K562 (cell line): ENCODE measurements at regions not wholly inside any gene's neighbourhood (a gene's known extent, or its start where the extent isn't known, plus 50 kb on each side); places are given as distances from the start of the nearest gene placed in this dataset.

Experiments used
- ATAC-seq: fragments of 200-7000 bp; cut with Tn5 transposase; 3 replicates; pipeline ENCODE4 v1.9.1; 2020; ENCODE audit warnings: moderate library complexity
- BruUV-seq: library from RNA; stranded (reverse); fragments of 400-500 nt; replicated peaks from 2 replicates; lab custom pipeline; 2021; lab: Mats Ljungman, UMichigan
- CTCF ChIA-PET: fragments of 300-600 bp; formaldehyde crosslinking; extraction: SDS; loops from one replicate; lab custom pipeline; 2021; ENCODE audit warnings: low intra/inter-chr PET ratio; lab: Yijun Ruan, JAX
- POLR2A ChIA-PET: fragments of 300-600, 350-650 bp; sonication (Branson Sonifier 250); formaldehyde crosslinking; extraction: SDS; loops from one replicate; lab custom pipeline; 2021; ENCODE audit warnings: antibody characterized with exemption, inconsistent platforms; lab: Yijun Ruan, JAX
- DNase-seq, 4 experiments: peaks; one replicate each; pipeline versions ENCODE4 v3.0.0 to v3.0.0-alpha.2; 2011 to 2018; ENCODE audit warnings: low spot score in 3 of 4, mixed read lengths in 3 of 4; ENCODE audit errors: extremely low read depth in 1 of 4
- FAIRE-seq: peaks from 2 replicates; lab custom pipeline; 2011; peaks lifted over from hg19 to GRCh38; lab: Jason Lieb, UNC
- H2AFZ ChIP-seq: 2 replicates; pipeline ENCODE4 v1.6.0; 2011; ENCODE audit warnings: low read depth, low read length, control low read depth, inconsistent platforms
- H3K27ac ChIP-seq: fragments of 200-600 bp; 3 replicates; pipeline ENCODE4 v1.8.0; 2011; ENCODE audit warnings: low read depth, mild to moderate bottlenecking, control low read depth, inconsistent platforms, low read length, moderate library complexity, mixed read lengths; ENCODE audit errors: extremely low read depth
- H3K27me3 ChIP-seq, 2 experiments: fragments of 300-600 bp in 1 of 2; 2 replicates in 1 of 2; 3 replicates in 1 of 2; pipeline versions ENCODE4 v1.6.0 to v1.8.0; 2011; ENCODE audit warnings: inconsistent platforms in 2 of 2, low read length in 2 of 2, mild to moderate bottlenecking in 1 of 2, mixed read lengths in 1 of 2, moderate library complexity in 1 of 2; ENCODE audit not compliant: control insufficient read depth in 2 of 2, insufficient read depth in 2 of 2
- H3K36me3 ChIP-seq: fragments of 300-600 bp; 3 replicates; pipeline ENCODE4 v1.8.0; 2011; ENCODE audit warnings: mild to moderate bottlenecking, low read length, inconsistent platforms; ENCODE audit not compliant: control insufficient read depth, insufficient read depth
- H3K4me1 ChIP-seq, 2 experiments: fragments of 200-600 bp in 1 of 2; replicated peaks in 1 of 2; 2 replicates in 1 of 2; 3 replicates in 1 of 2; pipeline versions ENCODE4 v1.5.1 to v1.8.0; 2011; ENCODE audit warnings: inconsistent platforms in 2 of 2, low read length in 2 of 2, mild to moderate bottlenecking in 1 of 2, mixed read lengths in 1 of 2, moderate library complexity in 1 of 2; ENCODE audit not compliant: control insufficient read depth in 2 of 2, insufficient read depth in 2 of 2
- H3K4me2 ChIP-seq: 2 replicates; pipeline ENCODE4 v1.6.1; 2011; ENCODE audit warnings: low read length, control low read depth, inconsistent platforms, mixed read lengths; ENCODE audit not compliant: insufficient read depth
- H3K4me3 ChIP-seq: fragments of 200-600 bp; sonication (generic), shearing (Covaris generic); 2 replicates; pipeline ENCODE4 v1.5.1; 2016; ENCODE audit warnings: control low read depth, inconsistent platforms
- H3K79me2 ChIP-seq: fragments of 200-600 bp; 3 replicates; pipeline ENCODE4 v1.8.0; 2011; ENCODE audit warnings: low read length, inconsistent platforms; ENCODE audit not compliant: control insufficient read depth, insufficient read depth
- H3K9ac ChIP-seq, 2 experiments: 2 replicates each; pipeline versions ENCODE4 v1.6.0 to v1.6.1; 2011; ENCODE audit warnings: low read depth in 2 of 2, low read length in 2 of 2, control low read depth in 1 of 2, inconsistent platforms in 1 of 2, mild to moderate bottlenecking in 1 of 2, mixed read lengths in 1 of 2; ENCODE audit not compliant: insufficient read depth in 1 of 2
- H3K9me1 ChIP-seq: one replicate; pipeline ENCODE4 v1.6.0; 2011; ENCODE audit warnings: inconsistent platforms, mild to moderate bottlenecking, low read length, moderate library complexity; ENCODE audit not compliant: control insufficient read depth, insufficient read depth
- H3K9me3 ChIP-seq: replicated peaks from 2 replicates; pipeline ENCODE4 v1.5.1; 2011; ENCODE audit warnings: low read depth, low read length, inconsistent platforms; ENCODE audit not compliant: control insufficient read depth, insufficient read depth
- H4K20me1 ChIP-seq: replicated peaks from 2 replicates; pipeline ENCODE4 v1.6.1; 2011; ENCODE audit warnings: low read length, inconsistent platforms, mixed read lengths; ENCODE audit not compliant: control insufficient read depth, insufficient read depth
- ADNP ChIP-seq: fragments of 200-800 bp; sonication (Bioruptor generic); IDR thresholded peaks from 2 replicates; pipeline ENCODE4 v1.6.1; 2016; ENCODE audit warnings: missing genetic modification characterization, missing compliant biosample characterization
- CBX2 ChIP-seq: fragments of 200-600 bp; sonication (generic); IDR thresholded peaks from one replicate; pipeline ENCODE4 v1.6.1; 2012; ENCODE audit warnings: mild to moderate bottlenecking, low read length, inconsistent platforms; ENCODE audit not compliant: insufficient read depth, poor library complexity, severe bottlenecking
- CREB3L1 ChIP-seq: fragments of 450-650 bp; IDR thresholded peaks from 2 replicates; pipeline ENCODE4 v1.6.1; 2014; ENCODE audit warnings: low read depth, mild to moderate bottlenecking, moderate library complexity, borderline replicate concordance
- EHMT2 ChIP-seq: fragments of 450-650 bp; IDR thresholded peaks from 2 replicates; pipeline ENCODE4 v1.6.1; 2018; ENCODE audit warnings: antibody characterized with exemption
- ESRRA ChIP-seq: fragments of 450-650 bp; IDR thresholded peaks from 2 replicates; pipeline ENCODE4 v1.6.1; 2014; ENCODE audit warnings: low read depth, mild to moderate bottlenecking, moderate library complexity, borderline replicate concordance
- GTF2F1 ChIP-seq: IDR thresholded peaks from 2 replicates; pipeline ENCODE4 v1.6.1; 2011; ENCODE audit warnings: low read depth, low read length, improper control_type of control experiment
- PHTF2 ChIP-seq: fragments of 250-450 bp; sonication (Bioruptor Pico); IDR thresholded peaks from 2 replicates; pipeline ENCODE4 v1.5.0; 2021; ENCODE audit warnings: mild to moderate bottlenecking
- PYGO2 ChIP-seq: fragments of 450-650 bp; IDR thresholded peaks from 2 replicates; pipeline ENCODE4 v1.6.1; 2016; ENCODE audit warnings: mild to moderate bottlenecking, missing genetic modification characterization, moderate library complexity, missing compliant biosample characterization
- RFX1 ChIP-seq: fragments of 450-650 bp; IDR thresholded peaks from 2 replicates; pipeline ENCODE4 v1.6.1; 2016; ENCODE audit warnings: mild to moderate bottlenecking, moderate library complexity
- RFX5 ChIP-seq: IDR thresholded peaks from 2 replicates; pipeline ENCODE4 v1.6.1; 2011; ENCODE audit warnings: low read depth, mild to moderate bottlenecking, improper control_type of control experiment, low read length
- SIRT6 ChIP-seq: IDR thresholded peaks from one replicate; pipeline ENCODE4 v1.6.1; 2012; ENCODE audit warnings: low read depth, mild to moderate bottlenecking, control low read depth, inconsistent platforms, low read length, moderate library complexity
- SMARCA4 ChIP-seq: fragments of 450-650 bp; IDR thresholded peaks from 2 replicates; pipeline ENCODE4 v1.6.1; 2016
- TAF9B ChIP-seq: fragments of 450-650 bp; IDR thresholded peaks from 2 replicates; pipeline ENCODE4 v1.6.1; 2018; ENCODE audit warnings: mild to moderate bottlenecking; ENCODE audit not compliant: partially characterized antibody
- TBL1XR1 ChIP-seq, 2 experiments: IDR thresholded peaks; 2 replicates each; pipeline ENCODE4 v1.6.1; 2012; ENCODE audit warnings: improper control_type of control experiment in 2 of 2, low read length in 2 of 2, mild to moderate bottlenecking in 1 of 2
- TEAD4 ChIP-seq, 2 experiments: sonication (generic) in 1 of 2; formaldehyde crosslinking in 1 of 2; IDR thresholded peaks; 2 replicates each; pipeline versions ENCODE4 v1.6.1 to v1.8.0; 2012 to 2022; ENCODE audit warnings: borderline replicate concordance in 1 of 2, inconsistent platforms in 1 of 2, low read length in 1 of 2, mild to moderate bottlenecking in 1 of 2, missing genetic modification reagents in 1 of 2
- TFE3 ChIP-seq: fragments of 450-650 bp; formaldehyde crosslinking; IDR thresholded peaks from 2 replicates; pipeline ENCODE4 v1.4.0; 2020; ENCODE audit warnings: mild to moderate bottlenecking, mixed read lengths
- ZNF133 ChIP-seq: fragments of 250-450 bp; sonication (Bioruptor Pico); IDR thresholded peaks from 2 replicates; pipeline ENCODE4 v1.4.0; 2020; ENCODE audit warnings: mild to moderate bottlenecking
- ZNF57 ChIP-seq: fragments of 450-650 bp; formaldehyde crosslinking; IDR thresholded peaks from 2 replicates; pipeline ENCODE4 v1.4.0; 2020; ENCODE audit warnings: mild to moderate bottlenecking, moderate library complexity
- ZSCAN29 ChIP-seq: fragments of 450-650 bp; IDR thresholded peaks from 2 replicates; pipeline ENCODE4 v1.6.1; 2017
- WGBS: fragments of 100-300 bp; shearing (Covaris generic); methylation state at CpG from one replicate; pipeline ENCODE4 v1.1.6; 2016; ENCODE audit warnings: low coverage, mixed read lengths; ENCODE audit not compliant: insufficient coverage; ENCODE audit errors: missing lambda C conversion rate; 5-methylcytosine and 5-hydroxymethylcytosine counted together
- in situ Hi-C: fragments of 300-500 bp; cut with MboI; formaldehyde crosslinking; loops from 4 replicates; pipeline ENCODE4 v1.15.0; 2018; ENCODE audit warnings: inconsistent platforms, mixed read lengths
- intact Hi-C: fragments of 100-400 bp; cut with micrococcal nuclease; formaldehyde crosslinking; loops from 2 replicates; pipeline ENCODE4 v1.14.2; 2022

GRCh38 chr2:117693154-117693553 is 121.3 kb upstream of the DDX18 start:
- TF ChIP-seq SMARCA4 (no peak), ZSCAN29 (no peak), RFX1 (no peak), TAF9B (no peak), EHMT2 (no peak), TBL1XR1 (IDR thresholded peaks at IDR 0.05; ENCODE audit: low read length in 2 of 2) (no peak), PHTF2 (CRISPR knock-in tag) (no peak), CBX2 (no peak), TEAD4 (IDR thresholded peaks at IDR 0.05; ENCODE audit: low read length) (no peak), TEAD4 (CRISPR knock-in tag; IDR thresholded peaks at IDR 0.05; ENCODE audit: borderline replicate concordance) (no peak), ESRRA (no peak), SIRT6 (no peak), ADNP (tag) (no peak), ZNF133 (CRISPR knock-in tag) (no peak), TFE3 (CRISPR knock-in tag) (no peak), CREB3L1 (no peak), PYGO2 (tag) (no peak), ZNF57 (no peak), GTF2F1 (no peak), RFX5 (no peak)
- TF ChIP-seq, all 486 proteins: peak for 0
- Histone ChIP-seq H3K27me3 (no peaks in the 10 kb centered on the region), H3K4me3 (no peak overlapping the region), H4K20me1 (no peaks in the 10 kb centered on the region), H3K9me1 (no peaks in the 10 kb centered on the region), H3K36me3 (no peaks in the 10 kb centered on the region), H3K4me2 (no peak overlapping the region), H3K27ac (no peak overlapping the region), H3K9me3 (no peaks in the 10 kb centered on the region), H3K4me1 (no peaks in the 10 kb centered on the region), H3K79me2 (no peaks in the 10 kb centered on the region), H3K9ac (no peak overlapping the region), H2AFZ (no peak overlapping the region)
- no peak for DNase-seq
- ChIA-PET POLR2A (no interaction called here), CTCF (no interaction called here)
- intact Hi-C loops, result no loop called here
- ATAC-seq, result no peak
- in situ Hi-C loops, result no loop called here
- BruUV-seq, result no TSS peak
- FAIRE-seq, result no peak
- 1% methylated on average over 4 of the region's 4 CpGs for WGBS
